ENCODE measurements at regions not wholly inside any gene's neighbourhood (a gene's known extent, or its start where the extent isn't known, plus 50 kb on each side); places are given as distances from the start of the nearest gene placed in this dataset.

DNA sequence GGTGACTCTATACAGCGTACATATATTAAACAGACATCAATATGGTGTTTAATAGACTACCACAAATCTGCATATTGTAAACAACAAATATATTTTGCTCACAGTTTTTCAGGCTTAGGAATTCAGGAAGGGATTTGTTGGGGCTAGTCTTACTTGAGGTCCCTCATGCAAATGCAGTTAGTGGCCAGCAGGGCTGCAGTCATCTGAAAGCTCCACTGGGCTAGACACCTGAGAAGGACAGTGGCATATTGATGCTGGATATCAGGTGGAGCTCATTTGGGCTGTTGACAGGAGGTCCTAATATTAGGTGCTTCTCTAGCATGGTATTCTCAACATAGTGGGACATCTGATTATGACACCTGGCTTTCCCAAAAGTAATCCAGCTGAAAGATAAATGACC is 493.8 kb upstream of the PABPC4L start:
- Histone ChIP-seq H2AFZ (no peak overlapping the region), H3K4me1 (ENCODE audit: insufficient read depth) (no peaks in the 10 kb centered on the region), H3K9me2 (ENCODE audit: insufficient read depth) (no peaks in the 10 kb centered on the region), H3K79me2 (ENCODE audit: insufficient read depth) (no peaks in the 10 kb centered on the region), H3K27me3 (replicated peaks; ENCODE audit: insufficient read depth) (no peaks in the 10 kb centered on the region), H3K4me2 (ENCODE audit: unreplicated experiment) (no peak overlapping the region), H4K20me1 (ENCODE audit: insufficient read depth) (no peaks in the 10 kb centered on the region), H3K27ac (no peak overlapping the region), H3K9me3 (ENCODE audit: low read depth) (no peaks in the 10 kb centered on the region), H3K9ac (no peak overlapping the region), H3K36me3 (ENCODE audit: low read depth) (no peaks in the 10 kb centered on the region), H3K4me3 (no peak overlapping the region), H3F3A (ENCODE audit: insufficient read depth) (no peaks in the 10 kb centered on the region)
- no peak for DNase-seq
- TF ChIP-seq EZH2 (IDR thresholded peaks at IDR 0.05; ENCODE audit: insufficient read depth, poor library complexity, severe bottlenecking) (no peak), EZH2phosphoT487 (IDR thresholded peaks at IDR 0.05; ENCODE audit: insufficient read depth, low read depth) (no peak)
- WGBS, 2 experiments (ENCODE audit: low coverage in 1 of 2, low lambda C conversion rate in 2 of 2, missing lambda C conversion rate in 2 of 2) = 3 to 11% methylated on average over 1 of the region's 1 CpG
- in situ Hi-C loops (cut with MboI) = no loop called here

- no peaks in the 10 kb centered on the region for H3K9me3 ChIP-seq (ENCODE audit: low read depth)
- in situ Hi-C loops (cut with MboI) = no loop called here
- H3K9me2 ChIP-seq (ENCODE audit: insufficient read depth) = no peaks in the 10 kb centered on the region
- no peak overlapping the region for H3K27ac ChIP-seq
- no peak for DNase-seq
- H4K20me1 ChIP-seq (ENCODE audit: insufficient read depth) = no peaks in the 10 kb centered on the region
- H3K79me2 ChIP-seq (ENCODE audit: insufficient read depth) = no peaks in the 10 kb centered on the region
- H2AFZ ChIP-seq = no peak overlapping the region
- H3K4me2 ChIP-seq (ENCODE audit: unreplicated experiment) = no peak overlapping the region
- no peak overlapping the region for H3K9ac ChIP-seq
- H3K36me3 ChIP-seq (ENCODE audit: low read depth) = no peaks in the 10 kb centered on the region
- no peaks in the 10 kb centered on the region for H3K27me3 ChIP-seq (replicated peaks; ENCODE audit: insufficient read depth)
- TF ChIP-seq EZH2 (IDR thresholded peaks at IDR 0.05; ENCODE audit: insufficient read depth, poor library complexity, severe bottlenecking) = no peak
- no peak for TF ChIP-seq EZH2phosphoT487 (IDR thresholded peaks at IDR 0.05; ENCODE audit: insufficient read depth, low read depth)
- 64 to 66% methylated on average over 2 of the region's 2 CpGs for WGBS, 2 experiments (ENCODE audit: low coverage in 1 of 2, low lambda C conversion rate in 2 of 2, missing lambda C conversion rate in 2 of 2)
- no peaks in the 10 kb centered on the region for H3F3A ChIP-seq (ENCODE audit: insufficient read depth)
- H3K4me1 ChIP-seq (ENCODE audit: insufficient read depth) = no peaks in the 10 kb centered on the region
- H3K4me3 ChIP-seq = no peak overlapping the region
These were observed 490.3 kb upstream of the PABPC4L start for GRCh38 chr4:134691915-134692314.

- Histone ChIP-seq H3K79me2 (ENCODE audit: insufficient read depth) (no peaks in the 10 kb centered on the region), H3K4me2 (ENCODE audit: unreplicated experiment) (no peak overlapping the region), H3K9ac (no peak overlapping the region), H4K20me1 (ENCODE audit: insufficient read depth) (no peaks in the 10 kb centered on the region), H3F3A (ENCODE audit: insufficient read depth) (no peaks in the 10 kb centered on the region), H3K27me3 (replicated peaks; ENCODE audit: insufficient read depth) (no peaks in the 10 kb centered on the region), H3K9me3 (ENCODE audit: low read depth) (no peaks in the 10 kb centered on the region), H3K9me2 (ENCODE audit: insufficient read depth) (no peaks in the 10 kb centered on the region), H3K36me3 (ENCODE audit: low read depth) (no peaks in the 10 kb centered on the region), H3K4me1 (ENCODE audit: insufficient read depth) (no peaks in the 10 kb centered on the region), H3K4me3 (no peak overlapping the region), H2AFZ (no peak overlapping the region), H3K27ac (no peak overlapping the region)
- in situ Hi-C loops (cut with MboI) = no loop called here
- WGBS, 2 experiments (ENCODE audit: low coverage in 1 of 2, low lambda C conversion rate in 2 of 2, missing lambda C conversion rate in 2 of 2) = 22 to 23% methylated on average over 4 to 5 of the region's 5 CpGs
- TF ChIP-seq EZH2phosphoT487 (IDR thresholded peaks at IDR 0.05; ENCODE audit: insufficient read depth, low read depth) (no peak), EZH2 (IDR thresholded peaks at IDR 0.05; ENCODE audit: insufficient read depth, poor library complexity, severe bottlenecking) (no peak)
- DNase-seq = no peak
These were observed 486.3 kb upstream of the PABPC4L start for GRCh38 chr4:134687646-134688628.

- no peak overlapping the region for H3K4me2 ChIP-seq (ENCODE audit: unreplicated experiment)
- in situ Hi-C loops (cut with MboI) = no loop called here
- no peaks in the 10 kb centered on the region for H3F3A ChIP-seq (ENCODE audit: insufficient read depth)
- no peaks in the 10 kb centered on the region for H3K4me1 ChIP-seq (ENCODE audit: insufficient read depth)
- 9 to 11% methylated on average over 1 of the region's 1 CpG for WGBS, 2 experiments (ENCODE audit: low coverage in 1 of 2, low lambda C conversion rate in 2 of 2, missing lambda C conversion rate in 2 of 2)
- H3K27me3 ChIP-seq (replicated peaks; ENCODE audit: insufficient read depth) = no peaks in the 10 kb centered on the region
- no peaks in the 10 kb centered on the region for H3K9me3 ChIP-seq (ENCODE audit: low read depth)
- no peak for DNase-seq
- no peaks in the 10 kb centered on the region for H4K20me1 ChIP-seq (ENCODE audit: insufficient read depth)
- no peaks in the 10 kb centered on the region for H3K36me3 ChIP-seq (ENCODE audit: low read depth)
- no peak overlapping the region for H3K9ac ChIP-seq
- H3K9me2 ChIP-seq (ENCODE audit: insufficient read depth) = no peaks in the 10 kb centered on the region
- no peaks in the 10 kb centered on the region for H3K79me2 ChIP-seq (ENCODE audit: insufficient read depth)
- H2AFZ ChIP-seq = no peak overlapping the region
- no peak overlapping the region for H3K4me3 ChIP-seq
- H3K27ac ChIP-seq = no peak overlapping the region
- no peak for TF ChIP-seq EZH2 (IDR thresholded peaks at IDR 0.05; ENCODE audit: insufficient read depth, poor library complexity, severe bottlenecking)
- TF ChIP-seq EZH2phosphoT487 (IDR thresholded peaks at IDR 0.05; ENCODE audit: insufficient read depth, low read depth) = no peak
These were observed 475.7 kb upstream of the PABPC4L start for GRCh38 chr4:134677209-134677814.

Measured in GM23248 (cell line).